Fibroblast of skin of back (primary cell): ENCODE measurements at regions not wholly inside any gene's neighbourhood (a gene's known extent, or its start where the extent isn't known, plus 50 kb on each side); places are given as distances from the start of the nearest gene placed in this dataset.

Experiments
- DNase-seq: peaks from one replicate; pipeline ENCODE4 v3.0.0-alpha.2; 2013

- DNase-seq, result no peak
Observed at GRCh38 chr20:54716174-54716747, 240.9 kb downstream of the DOK5 start.

- DNase-seq, result no peak
Observed at GRCh38 chr20:54714817-54715216, 239.4 kb downstream of the DOK5 start.

- no peak for DNase-seq
Observed at GRCh38 chr20:54713727-54714126, 238.3 kb downstream of the DOK5 start.

- DNase-seq, result no peak
Observed at GRCh38 chr20:54711071-54711470, 235.7 kb downstream of the DOK5 start.

GRCh38 chr20:54710341-54710740 is 234.9 kb downstream of the DOK5 start:
- DNase-seq, result no peak

DNA sequence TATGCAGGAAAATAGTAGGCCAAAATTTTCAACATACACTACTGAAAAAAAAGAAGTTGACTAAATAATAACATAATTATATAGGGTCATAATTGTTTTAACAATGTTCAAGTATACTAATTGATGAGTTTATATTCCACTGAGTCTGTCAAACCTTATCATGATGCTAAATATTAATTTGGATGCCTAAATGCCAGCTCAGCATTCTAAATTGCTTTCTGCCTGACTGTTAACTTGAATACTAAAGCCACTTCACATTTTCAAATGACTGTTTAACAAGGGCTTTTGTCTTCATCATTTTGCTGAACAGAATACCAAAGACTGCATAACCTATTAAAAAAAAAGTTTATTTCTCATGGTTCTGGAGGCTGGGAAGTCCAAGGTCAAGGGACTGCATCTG is 232.8 kb downstream of the DOK5 start:
- no peak for DNase-seq

- DNase-seq, result no peak
Observed at GRCh38 chr20:54707801-54708200, 232.4 kb downstream of the DOK5 start.

DNA sequence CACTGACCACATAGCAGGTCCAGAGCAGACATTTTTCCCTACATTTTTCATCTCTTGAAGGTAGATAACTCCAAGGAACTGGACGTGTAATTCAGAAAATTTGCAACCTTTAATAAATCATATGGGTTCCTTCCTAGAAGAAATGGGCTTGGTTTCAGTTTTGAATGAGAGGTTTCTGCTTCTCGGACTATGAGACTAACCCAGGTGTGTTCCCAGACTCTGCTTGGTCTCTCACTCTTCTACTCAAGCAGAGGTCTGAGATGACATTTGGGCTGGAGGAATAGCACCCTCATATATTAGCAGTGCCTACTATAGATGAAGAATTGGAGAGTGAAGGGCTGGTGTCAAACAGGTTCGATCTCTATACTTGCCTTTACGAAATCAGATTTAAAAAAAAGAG is 231.2 kb downstream of the DOK5 start:
- no peak for DNase-seq

DNA sequence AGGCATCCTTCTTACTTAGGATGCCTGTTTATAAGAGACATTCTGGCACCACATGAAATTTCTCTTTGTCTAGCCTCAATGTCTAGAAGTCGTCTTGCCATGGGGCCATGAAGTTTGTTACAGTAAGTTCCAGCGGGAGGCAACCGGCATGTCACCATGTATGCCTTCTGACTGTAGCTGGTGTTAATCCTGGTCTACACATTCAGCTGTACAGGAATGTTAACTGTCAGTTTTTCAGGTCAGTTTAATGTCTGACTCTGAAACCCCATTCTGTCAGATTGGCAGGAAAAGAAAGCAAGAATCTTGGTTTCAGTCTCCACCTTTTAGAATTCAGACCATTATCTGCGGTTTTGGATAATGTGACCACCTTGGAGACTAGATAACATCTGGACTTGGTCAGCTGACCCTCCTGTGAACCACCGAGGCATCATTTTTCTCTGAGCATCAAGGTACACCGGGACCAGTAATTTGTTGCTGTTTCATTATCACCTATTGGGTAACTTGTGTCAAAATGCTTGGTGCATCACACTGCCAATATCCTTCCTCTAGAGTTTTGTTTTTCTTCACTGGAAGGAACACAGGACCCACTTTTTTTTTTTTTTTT is 228.7 kb downstream of the DOK5 start:
- no peak for DNase-seq
